ENCODE measurements at regions not wholly inside any gene's neighbourhood (a gene's known extent, or its start where the extent isn't known, plus 50 kb on each side); places are given as distances from the start of the nearest gene placed in this dataset.

- no peak for DNase-seq
- Histone ChIP-seq H3K4me3 (ENCODE audit: control insufficient read depth in 1 of 2, extremely low read depth in 1 of 2, low read length in 1 of 2) (no peak overlapping the region), H3K27me3 (replicated peaks in 1 of 2; ENCODE audit: control insufficient read depth in 2 of 2, extremely low read depth in 1 of 2, insufficient read depth in 2 of 2, low read length in 1 of 2) (no peaks in the 10 kb centered on the region), H3K36me3 (ENCODE audit: control insufficient read depth in 2 of 2, extremely low read depth in 1 of 2, insufficient read depth in 1 of 2, low read length in 1 of 2) (no peaks in the 10 kb centered on the region), H3K9me3 (no peaks in the 10 kb centered on the region), H3K27ac (ENCODE audit: low read length) (no peak overlapping the region), H3K4me1 (ENCODE audit: control insufficient read depth in 1 of 2, extremely low read depth in 1 of 2, insufficient read depth in 2 of 2, low read length in 2 of 2) (no peaks in the 10 kb centered on the region)
- no peak for ATAC-seq (replicated peaks in 1 of 4)
- H3K27ac Mint-ChIP-seq = no peak overlapping the region
- POLR2A ChIA-PET = no interaction called here
- no peak overlapping the region for H3K4me3 Mint-ChIP-seq
- H3K27me3 Mint-ChIP-seq = no peaks in the 10 kb centered on the region
- CTCF ChIA-PET = no interaction called here
- H3K9me3 Mint-ChIP-seq = peaks cover 0 to 5% (median 0%) of the 10 kb centered on the region in 3 donors
- no peaks in the 10 kb centered on the region for H3K36me3 Mint-ChIP-seq
- H3K4me1 Mint-ChIP-seq = no peaks in the 10 kb centered on the region
- no CpG with 5 or more reads among the region's 4 CpGs for WGBS (ENCODE audit: insufficient coverage)
Measured at GRCh38 chr1:76010802-76011201, 63.7 kb upstream of the ST6GALNAC3 start.

GRCh38 chr1:76012341-76013205 lies 62.0 kb upstream of the ST6GALNAC3 start:
- ChIA-PET CTCF (no interaction called here), POLR2A (no interaction called here)
- Mint-ChIP-seq H3K9me3 (peaks cover 0 to 5% (median 0%) of the 10 kb centered on the region in 3 donors), H3K27ac (no peak overlapping the region), H3K4me1 (no peaks in the 10 kb centered on the region), H3K36me3 (no peaks in the 10 kb centered on the region), H3K4me3 (no peak overlapping the region), H3K27me3 (no peaks in the 10 kb centered on the region)
- Histone ChIP-seq H3K27me3 (replicated peaks in 1 of 2; ENCODE audit: control insufficient read depth in 2 of 2, extremely low read depth in 1 of 2, insufficient read depth in 2 of 2, low read length in 1 of 2) (no peaks in the 10 kb centered on the region), H3K36me3 (ENCODE audit: control insufficient read depth in 2 of 2, extremely low read depth in 1 of 2, insufficient read depth in 1 of 2, low read length in 1 of 2) (no peaks in the 10 kb centered on the region), H3K27ac (ENCODE audit: low read length) (no peak overlapping the region), H3K4me1 (ENCODE audit: control insufficient read depth in 1 of 2, extremely low read depth in 1 of 2, insufficient read depth in 2 of 2, low read length in 2 of 2) (no peaks in the 10 kb centered on the region), H3K9me3 (no peaks in the 10 kb centered on the region), H3K4me3 (ENCODE audit: control insufficient read depth in 1 of 2, extremely low read depth in 1 of 2, low read length in 1 of 2) (no peak overlapping the region)
- ATAC-seq (replicated peaks in 1 of 4) (no peak), DNase-seq (no peak)
- WGBS (ENCODE audit: insufficient coverage) = no CpG with 5 or more reads among the region's 2 CpGs

GRCh38 chr1:76013206-76013581 lies 61.4 kb upstream of the ST6GALNAC3 start:
- Mint-ChIP-seq H3K9me3 (peaks cover 0 to 5% (median 0%) of the 10 kb centered on the region in 3 donors), H3K4me1 (no peaks in the 10 kb centered on the region), H3K4me3 (no peak overlapping the region), H3K27me3 (no peaks in the 10 kb centered on the region), H3K27ac (no peak overlapping the region), H3K36me3 (no peaks in the 10 kb centered on the region)
- Histone ChIP-seq H3K9me3 (no peaks in the 10 kb centered on the region), H3K27ac (ENCODE audit: low read length) (no peak overlapping the region), H3K27me3 (replicated peaks in 1 of 2; ENCODE audit: control insufficient read depth in 2 of 2, extremely low read depth in 1 of 2, insufficient read depth in 2 of 2, low read length in 1 of 2) (no peaks in the 10 kb centered on the region), H3K4me1 (ENCODE audit: control insufficient read depth in 1 of 2, extremely low read depth in 1 of 2, insufficient read depth in 2 of 2, low read length in 2 of 2) (no peaks in the 10 kb centered on the region), H3K36me3 (ENCODE audit: control insufficient read depth in 2 of 2, extremely low read depth in 1 of 2, insufficient read depth in 1 of 2, low read length in 1 of 2) (no peaks in the 10 kb centered on the region), H3K4me3 (ENCODE audit: control insufficient read depth in 1 of 2, extremely low read depth in 1 of 2, low read length in 1 of 2) (no peak overlapping the region)
- POLR2A ChIA-PET = no interaction called here
- DNase-seq (no peak), ATAC-seq (replicated peaks in 1 of 4) (no peak)
- CTCF ChIA-PET = no interaction called here

GRCh38 chr1:76015478-76016103 lies 59.0 kb upstream of the ST6GALNAC3 start:
- no peak overlapping the region for H3K4me3 Mint-ChIP-seq
- Histone ChIP-seq H3K27ac (ENCODE audit: low read length) (no peak overlapping the region), H3K9me3 (no peaks in the 10 kb centered on the region), H3K36me3 (ENCODE audit: control insufficient read depth in 2 of 2, extremely low read depth in 1 of 2, insufficient read depth in 1 of 2, low read length in 1 of 2) (no peaks in the 10 kb centered on the region), H3K4me3 (ENCODE audit: control insufficient read depth in 1 of 2, extremely low read depth in 1 of 2, low read length in 1 of 2) (no peak overlapping the region), H3K27me3 (replicated peaks in 1 of 2; ENCODE audit: control insufficient read depth in 2 of 2, extremely low read depth in 1 of 2, insufficient read depth in 2 of 2, low read length in 1 of 2) (no peaks in the 10 kb centered on the region), H3K4me1 (ENCODE audit: control insufficient read depth in 1 of 2, extremely low read depth in 1 of 2, insufficient read depth in 2 of 2, low read length in 2 of 2) (no peaks in the 10 kb centered on the region)
- H3K27me3 Mint-ChIP-seq = peaks cover 0 to 2% of the 10 kb centered on the region in 2 donors
- POLR2A ChIA-PET = no interaction called here
- CTCF ChIA-PET = no interaction called here
- H3K9me3 Mint-ChIP-seq = no peaks in the 10 kb centered on the region
- WGBS (ENCODE audit: insufficient coverage) = no CpG with 5 or more reads among the region's 1 CpG
- H3K36me3 Mint-ChIP-seq = no peaks in the 10 kb centered on the region
- H3K4me1 Mint-ChIP-seq = no peaks in the 10 kb centered on the region
- H3K27ac Mint-ChIP-seq = no peak overlapping the region
- DNase-seq = no peak
- no peak for ATAC-seq (replicated peaks in 1 of 4)

GRCh38 chr1:76018045-76018444 lies 56.5 kb upstream of the ST6GALNAC3 start:
- Mint-ChIP-seq H3K4me3 (no peak overlapping the region), H3K36me3 (no peaks in the 10 kb centered on the region), H3K27ac (no peak overlapping the region), H3K27me3 (peaks cover 0 to 4% of the 10 kb centered on the region in 2 donors), H3K4me1 (peaks cover 0 to 6% (median 0%) of the 10 kb centered on the region in 3 donors), H3K9me3 (no peaks in the 10 kb centered on the region)
- no peak for ATAC-seq (replicated peaks in 1 of 4)
- CTCF ChIA-PET = no interaction called here
- H3K4me1 ChIP-seq (ENCODE audit: control insufficient read depth in 1 of 2, extremely low read depth in 1 of 2, insufficient read depth in 2 of 2, low read length in 2 of 2) = peaks cover 0 to 5% of the 10 kb centered on the region in 2 experiments
- no peak for DNase-seq
- no CpG with 5 or more reads among the region's 2 CpGs for WGBS (ENCODE audit: insufficient coverage)
- POLR2A ChIA-PET = no interaction called here
- H3K27me3 ChIP-seq (replicated peaks in 1 of 2; ENCODE audit: control insufficient read depth in 2 of 2, extremely low read depth in 1 of 2, insufficient read depth in 2 of 2, low read length in 1 of 2) = no peaks in the 10 kb centered on the region
- H3K36me3 ChIP-seq (ENCODE audit: control insufficient read depth in 2 of 2, extremely low read depth in 1 of 2, insufficient read depth in 1 of 2, low read length in 1 of 2) = no peaks in the 10 kb centered on the region
- H3K9me3 ChIP-seq = no peaks in the 10 kb centered on the region
- no peak overlapping the region for H3K4me3 ChIP-seq (ENCODE audit: control insufficient read depth in 1 of 2, extremely low read depth in 1 of 2, low read length in 1 of 2)
- H3K27ac ChIP-seq (ENCODE audit: low read length) = no peak overlapping the region

- H3K27me3 Mint-ChIP-seq = peaks cover under 1 to 6% of the 10 kb centered on the region in 2 donors
- Histone ChIP-seq H3K36me3 (ENCODE audit: control insufficient read depth in 2 of 2, extremely low read depth in 1 of 2, insufficient read depth in 1 of 2, low read length in 1 of 2) (no peaks in the 10 kb centered on the region), H3K27me3 (replicated peaks in 1 of 2; ENCODE audit: control insufficient read depth in 2 of 2, extremely low read depth in 1 of 2, insufficient read depth in 2 of 2, low read length in 1 of 2) (no peaks in the 10 kb centered on the region), H3K4me3 (ENCODE audit: control insufficient read depth in 1 of 2, extremely low read depth in 1 of 2, low read length in 1 of 2) (no peak overlapping the region), H3K9me3 (no peaks in the 10 kb centered on the region), H3K4me1 (ENCODE audit: control insufficient read depth in 1 of 2, extremely low read depth in 1 of 2, insufficient read depth in 2 of 2, low read length in 2 of 2) (peaks cover 4 to 18% of the 10 kb centered on the region in 2 experiments), H3K27ac (ENCODE audit: low read length) (no peak overlapping the region)
- no peak for ATAC-seq (replicated peaks in 1 of 4)
- ChIA-PET POLR2A (no interaction called here), CTCF (interaction anchor here in 1 of 2 donors (0.6 kb wide), 1 partner anchor 19 kb away, joined by 3 read pairs; no protein-coding TSS in a partner anchor)
- H3K27ac Mint-ChIP-seq = no peak overlapping the region
- peaks cover 7 to 24% (median 11%) of the 10 kb centered on the region in 3 donors for H3K4me1 Mint-ChIP-seq
- no peak for DNase-seq
- 80% methylated on average over 1 of the region's 4 CpGs for WGBS (ENCODE audit: insufficient coverage)
- H3K36me3 Mint-ChIP-seq = no peaks in the 10 kb centered on the region
- H3K9me3 Mint-ChIP-seq = no peaks in the 10 kb centered on the region
- no peak overlapping the region for H3K4me3 Mint-ChIP-seq
Measured at GRCh38 chr1:76021846-76022245, 52.7 kb upstream of the ST6GALNAC3 start.
